ENCODE measurements at regions not wholly inside any gene's neighbourhood (a gene's known extent, or its start where the extent isn't known, plus 50 kb on each side); places are given as distances from the start of the nearest gene placed in this dataset.

DNA sequence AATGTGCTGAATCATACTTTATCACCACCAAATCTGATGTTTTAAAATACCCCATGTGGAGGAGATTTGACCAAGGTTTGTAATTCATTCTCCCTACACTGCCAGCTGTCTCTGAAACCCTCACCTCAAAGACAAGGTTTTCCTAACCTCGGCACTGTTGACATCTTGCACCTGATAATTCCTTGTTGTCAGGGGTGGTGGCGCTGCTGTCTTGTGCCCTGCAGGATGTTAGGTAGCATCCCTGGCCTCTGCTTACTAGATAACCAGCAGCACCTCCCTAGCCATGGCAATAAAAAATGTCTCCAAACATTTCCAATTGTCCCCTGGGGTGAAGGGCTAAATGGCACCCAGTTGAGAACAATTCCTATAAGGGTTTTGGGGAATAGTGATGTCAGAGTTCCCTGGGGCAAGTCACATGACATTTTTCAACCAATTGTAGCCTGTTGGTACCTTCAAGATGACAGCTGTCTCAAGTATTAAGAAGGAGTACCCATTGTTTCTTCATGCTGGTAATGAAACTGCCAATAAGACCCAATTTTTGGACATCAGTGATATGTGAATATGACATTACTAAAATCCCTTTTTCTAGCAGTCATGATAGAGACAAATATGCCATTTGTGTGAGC is 160.6 kb upstream of the PLCXD3 start:
- no peak for DNase-seq (ENCODE audit: low read depth)

DNA sequence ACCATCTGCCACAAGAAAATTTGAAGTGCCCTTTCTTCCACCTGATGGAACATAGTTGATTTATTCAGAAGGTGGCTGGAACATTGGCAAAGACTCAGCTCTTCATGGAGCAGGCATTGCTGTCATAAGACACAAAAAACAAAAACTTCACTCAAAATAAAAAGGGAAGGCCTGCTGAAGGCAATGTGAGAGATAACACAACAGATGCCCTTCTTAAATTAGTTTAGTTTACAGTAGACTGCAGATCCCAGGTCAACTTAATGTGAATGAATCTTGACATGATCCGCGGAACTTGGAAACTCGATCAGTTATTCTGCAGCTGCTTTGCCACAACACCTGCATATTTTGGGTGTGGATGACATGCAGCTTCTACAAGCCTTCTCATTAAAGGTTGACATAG is 159.8 kb upstream of the PLCXD3 start:
- no peak for DNase-seq (ENCODE audit: low read depth)

DNA sequence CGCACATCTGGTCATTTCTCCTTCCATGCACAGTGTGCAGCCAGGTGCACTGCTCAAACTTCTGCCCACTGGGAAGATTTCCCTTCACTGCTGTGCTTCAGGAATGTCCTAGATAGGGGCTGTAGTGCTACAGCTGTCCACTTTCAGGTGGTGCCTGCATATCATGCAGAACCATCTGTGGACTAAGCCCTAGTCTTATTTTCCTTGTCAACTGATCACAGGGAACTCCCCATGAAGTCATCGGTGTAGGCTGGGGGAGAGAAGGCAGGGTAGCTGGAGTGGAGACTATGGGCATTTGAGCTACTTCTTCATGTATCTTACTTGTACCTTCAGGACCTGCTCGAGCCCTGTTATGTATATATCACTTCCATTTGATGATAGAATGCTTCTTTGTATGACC is 150.9 kb upstream of the PLCXD3 start:
- DNase-seq (ENCODE audit: low read depth) = no peak

DNA sequence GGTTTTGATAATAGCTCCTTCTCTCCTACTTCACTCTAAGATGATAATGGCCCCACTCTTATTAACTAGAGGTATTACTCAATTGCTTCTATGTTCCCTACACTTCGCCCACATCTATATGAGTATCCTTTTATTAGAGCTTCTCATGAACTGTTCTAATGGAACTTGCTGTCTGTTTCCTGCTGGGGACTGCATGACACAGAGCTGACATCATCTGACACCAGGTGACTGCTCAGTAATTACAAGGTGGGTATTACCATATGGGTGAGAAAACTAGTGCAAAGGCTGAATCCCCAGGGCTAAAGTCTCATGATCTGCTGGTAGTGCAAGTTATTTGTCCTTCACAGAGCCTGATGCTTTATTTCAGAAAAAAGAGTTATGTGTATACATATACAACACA is 146.2 kb upstream of the PLCXD3 start:
- no peak for DNase-seq (ENCODE audit: low read depth)

DNA sequence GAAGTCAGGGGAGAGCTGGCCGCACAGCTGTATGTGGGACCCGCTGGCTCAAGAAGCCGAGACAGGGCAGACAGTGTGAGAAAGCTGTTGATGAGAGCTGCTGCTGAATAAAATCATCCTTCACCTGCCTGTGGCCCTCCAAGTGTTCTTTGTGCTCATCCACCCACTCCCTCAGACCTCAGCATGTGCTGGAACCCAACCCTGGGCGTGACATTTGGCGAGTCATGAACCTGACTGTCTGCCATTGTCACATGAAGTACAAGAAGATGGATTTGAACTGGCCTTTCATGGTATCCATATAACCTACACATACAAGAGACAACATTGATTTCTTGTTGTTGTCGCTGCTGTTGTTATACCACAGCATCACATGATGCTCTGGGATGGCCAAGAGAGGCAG is 139.7 kb upstream of the PLCXD3 start:
- no peak for DNase-seq (ENCODE audit: low read depth)

DNA sequence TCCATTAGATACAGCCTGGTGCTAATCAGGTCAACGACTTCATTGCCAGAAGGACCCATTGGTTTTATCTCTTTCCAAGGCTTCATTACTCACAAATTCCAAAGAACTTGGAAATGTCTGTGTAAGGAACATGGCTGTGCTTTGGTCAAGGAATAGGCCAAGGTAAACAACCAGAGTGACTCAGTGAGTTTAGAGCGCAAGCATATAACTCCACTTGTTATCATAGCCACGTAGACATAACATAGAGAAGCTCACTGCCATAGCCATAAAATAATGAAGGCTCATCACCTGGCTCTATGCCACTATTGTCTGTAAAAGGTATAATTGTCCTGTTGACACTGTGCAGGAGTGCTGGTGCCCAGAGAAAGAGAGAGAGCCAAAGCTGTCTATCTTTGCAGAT is 139.3 kb upstream of the PLCXD3 start:
- DNase-seq (ENCODE audit: low read depth) = peak; percentile 69

DNA sequence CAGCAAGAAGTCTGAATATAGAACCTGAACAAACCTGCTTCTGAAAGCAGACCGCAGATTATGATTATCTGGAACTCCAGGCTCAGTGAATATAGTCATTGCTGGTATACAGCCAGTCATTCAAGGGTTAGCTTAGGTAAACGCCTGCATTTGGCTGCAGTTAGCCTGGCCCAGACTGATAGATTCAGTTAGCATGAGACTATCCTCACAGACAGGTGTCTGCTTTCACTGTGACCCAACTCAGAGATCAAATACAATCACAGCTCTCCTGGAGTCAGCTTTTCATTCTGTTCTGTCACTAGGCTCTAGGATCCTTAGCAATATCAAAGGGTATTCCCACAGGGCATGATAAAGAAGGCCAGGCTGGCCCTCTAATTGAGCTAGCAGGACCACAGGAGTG is 138.6 kb upstream of the PLCXD3 start:
- no peak for DNase-seq (ENCODE audit: low read depth)

DNA sequence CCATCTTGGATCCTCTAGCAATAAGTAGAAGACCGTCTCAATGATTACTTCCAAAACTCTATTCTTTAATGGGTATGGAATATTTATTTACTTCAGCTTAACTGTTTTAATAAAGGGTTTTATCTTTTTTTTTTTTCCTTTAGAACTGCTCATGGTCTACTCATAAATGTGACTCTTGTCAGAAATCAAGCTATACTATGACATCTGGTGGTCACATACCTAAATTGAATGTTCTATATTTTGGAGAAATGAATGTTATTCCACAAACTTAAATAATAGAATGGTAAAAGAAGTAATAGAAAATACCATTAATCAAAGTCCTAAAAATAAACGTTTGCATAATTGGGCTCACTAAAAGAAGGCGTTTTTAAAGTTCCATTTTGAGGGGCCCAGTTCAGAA is 131.2 kb upstream of the PLCXD3 start:
- peak; percentile 11 for DNase-seq (ENCODE audit: low read depth)

DNA sequence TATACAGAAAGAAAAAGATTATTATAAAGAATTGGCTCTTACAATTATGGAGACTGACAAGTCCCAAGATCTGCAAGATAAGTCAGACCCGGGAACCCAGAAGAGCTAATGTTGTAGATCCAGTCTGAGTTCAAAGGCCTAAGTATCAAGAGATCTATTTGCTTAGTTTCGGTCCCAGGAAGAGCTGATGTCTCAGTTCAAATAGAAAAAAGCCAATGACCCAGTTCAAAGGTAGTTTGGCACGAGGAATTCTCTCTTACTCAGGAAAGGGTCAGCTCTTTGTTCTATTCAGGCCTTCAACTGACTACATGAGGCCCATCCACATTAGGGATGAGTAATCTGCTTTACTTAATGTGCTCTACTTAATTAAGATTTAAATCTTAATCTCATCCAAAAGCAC is 128.3 kb upstream of the PLCXD3 start:
- no peak for DNase-seq (ENCODE audit: low read depth)

DNA sequence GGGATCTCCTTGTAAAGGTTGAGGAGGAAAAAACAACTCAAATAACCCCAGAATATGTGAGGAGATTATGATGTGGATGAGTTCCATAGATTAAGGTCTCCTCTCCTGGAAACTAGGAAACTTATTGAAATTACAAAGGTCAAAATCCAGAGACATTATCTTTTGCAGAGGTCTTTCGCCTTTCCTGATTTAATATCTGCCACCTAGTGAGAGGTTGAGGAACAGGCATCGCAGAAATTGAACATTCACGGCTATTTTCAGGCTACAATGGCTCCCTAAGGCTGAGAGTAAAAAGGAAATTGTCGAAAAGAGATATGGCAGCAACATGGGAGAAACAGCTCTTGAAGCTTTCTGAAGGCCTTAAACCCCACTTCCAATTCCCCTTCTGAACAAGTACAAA is 127.5 kb upstream of the PLCXD3 start:
- no peak for DNase-seq (ENCODE audit: low read depth)

DNA sequence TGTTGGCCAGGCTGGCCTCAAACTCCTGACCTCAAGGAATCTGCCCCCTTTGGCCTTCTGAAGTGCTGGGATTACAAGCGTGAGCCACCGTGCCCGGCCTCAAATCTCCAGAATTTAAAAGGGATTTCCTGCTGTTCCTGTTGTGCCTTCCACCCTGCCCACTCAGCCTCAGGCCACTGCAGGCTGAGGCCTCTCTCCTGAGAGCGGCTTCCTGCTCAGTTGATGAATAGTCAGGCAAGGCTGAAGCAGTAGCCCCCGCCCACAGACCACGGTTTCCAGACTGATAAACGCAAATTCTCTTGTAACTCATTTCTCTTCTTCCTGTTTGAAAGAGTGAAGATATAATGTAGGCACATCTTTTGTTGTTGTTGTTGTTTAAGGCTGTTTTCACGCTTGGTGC is 127.0 kb upstream of the PLCXD3 start:
- DNase-seq (ENCODE audit: low read depth) = no peak

DNA sequence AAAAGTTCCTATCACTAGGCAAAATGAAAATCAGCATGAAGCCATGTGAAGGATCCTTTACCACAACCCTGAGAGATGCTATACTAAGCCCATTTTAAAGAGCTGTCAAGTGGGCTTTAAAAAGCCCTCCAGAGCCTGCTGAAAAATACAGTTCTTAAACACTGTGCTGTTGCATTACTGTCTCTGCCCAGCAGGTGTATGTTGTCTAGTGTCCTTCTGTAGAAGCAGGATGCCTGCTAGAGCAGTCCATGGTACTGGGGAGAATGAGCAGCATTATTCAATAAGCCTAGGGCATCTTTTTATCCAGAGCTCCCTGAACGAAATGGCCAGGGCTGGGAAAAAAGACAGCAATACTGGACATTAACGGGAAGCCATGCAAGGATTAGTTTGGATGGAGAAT is 126.2 kb upstream of the PLCXD3 start:
- peak; percentile 25 for DNase-seq (ENCODE audit: low read depth)

DNA sequence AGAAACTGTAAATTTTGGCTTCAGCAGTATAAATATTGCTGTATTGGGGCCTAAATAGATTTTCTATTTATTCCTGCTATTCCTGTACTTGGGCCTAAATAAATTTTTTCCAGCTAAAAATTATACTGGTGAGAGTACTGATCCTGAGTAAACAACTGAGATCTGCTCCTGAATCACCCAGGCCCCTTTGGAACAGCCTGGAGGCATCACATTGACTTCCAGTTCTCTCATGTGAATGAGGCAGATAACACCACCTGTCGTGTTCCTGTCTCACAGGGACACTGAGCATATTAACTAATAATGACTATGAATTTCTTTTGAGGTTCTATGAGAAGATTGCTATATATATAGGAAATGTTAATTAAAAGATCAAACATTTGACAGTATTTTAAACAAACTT is 119.5 kb upstream of the PLCXD3 start:
- DNase-seq (ENCODE audit: low read depth) = no peak

DNA sequence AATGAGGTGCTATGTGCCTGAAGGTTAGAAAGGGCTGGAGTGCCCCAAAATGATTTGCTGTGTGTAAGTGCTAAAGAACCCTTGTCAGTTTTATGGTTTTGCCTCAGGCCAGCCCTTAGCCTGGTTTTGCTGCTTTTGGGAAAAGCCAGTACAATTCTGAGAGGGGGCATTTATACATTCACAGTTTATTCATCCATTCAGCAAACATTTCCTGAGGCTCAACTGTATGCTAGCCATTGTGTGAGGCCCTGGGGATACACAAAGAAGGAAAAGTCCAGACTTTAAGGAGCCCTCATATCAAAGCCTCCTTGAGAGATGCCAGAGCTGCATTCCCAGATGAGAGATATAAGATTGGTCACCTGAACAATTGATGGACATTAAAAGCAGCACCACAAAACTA is 115.2 kb upstream of the PLCXD3 start:
- no peak for DNase-seq (ENCODE audit: low read depth)

DNA sequence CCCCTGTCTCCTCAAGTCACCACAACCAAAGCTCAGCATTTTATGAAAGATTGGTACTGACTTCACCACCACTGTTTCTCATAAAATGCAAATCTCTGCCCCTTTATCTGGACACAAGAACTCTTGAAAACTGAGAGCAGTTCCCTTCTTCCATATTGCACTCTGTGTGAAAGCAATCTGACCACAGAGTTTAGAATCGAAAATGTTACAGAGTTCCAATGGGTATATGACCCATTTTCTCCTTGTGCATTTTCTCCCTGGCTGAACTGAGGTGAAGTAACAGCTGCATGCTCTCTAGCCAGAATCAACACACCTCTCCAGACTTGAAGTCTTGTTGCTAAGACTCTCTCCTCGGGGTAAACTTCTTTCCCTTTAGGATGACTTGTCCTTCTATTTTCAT is 111.0 kb upstream of the PLCXD3 start:
- no peak for DNase-seq (ENCODE audit: low read depth)

DNA sequence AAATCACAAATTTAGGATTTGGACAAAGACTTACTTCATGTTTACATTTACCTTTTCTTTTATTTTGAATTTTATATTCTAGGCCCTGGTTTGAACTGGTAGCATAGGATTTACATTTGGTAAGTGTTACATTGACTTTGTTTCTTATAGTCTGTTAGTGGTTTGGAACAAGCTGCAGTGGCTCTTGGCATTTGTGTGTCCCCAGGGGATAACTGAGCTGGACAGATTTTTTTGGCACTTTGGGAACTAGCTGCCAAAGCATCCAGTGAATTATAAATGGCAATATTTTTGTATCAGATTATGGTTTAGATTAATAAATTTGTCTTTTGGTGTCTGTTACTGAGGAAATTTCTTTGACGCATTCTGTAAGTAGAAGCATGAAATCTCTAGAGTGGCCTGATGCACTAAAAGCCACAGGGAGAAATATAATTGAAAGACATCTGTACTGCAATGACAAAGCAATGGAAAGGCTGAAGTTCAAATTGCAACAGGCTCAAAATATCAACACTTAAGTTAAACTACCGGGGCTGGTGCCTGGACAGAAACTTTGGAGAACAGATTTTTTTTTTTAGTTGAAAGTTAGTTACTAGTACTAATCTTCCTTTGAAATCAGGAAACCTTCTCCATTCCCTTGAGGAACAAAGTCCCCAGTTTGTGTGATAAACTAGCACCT is 107.6 kb upstream of the PLCXD3 start:
- DNase-seq (ENCODE audit: low read depth) = no peak

DNA sequence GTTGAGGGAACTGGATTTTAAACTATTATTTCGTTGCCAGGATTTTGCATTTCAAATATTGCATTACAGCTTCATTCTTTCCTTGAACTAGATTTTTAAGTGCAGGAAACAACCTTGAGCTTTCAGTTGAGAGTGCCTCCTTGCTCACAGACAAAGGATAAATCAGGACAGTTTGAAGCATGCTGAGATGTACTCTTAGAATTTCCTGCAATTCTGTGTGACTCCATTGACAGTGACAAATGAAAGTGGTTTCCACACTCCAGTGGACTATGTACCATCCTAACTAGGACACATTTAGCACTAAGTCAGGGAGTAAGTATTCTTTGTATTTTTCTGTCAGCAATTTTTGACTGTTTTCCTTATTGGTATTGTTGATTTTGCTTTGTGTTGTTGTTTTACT is 100.0 kb upstream of the PLCXD3 start:
- no peak for DNase-seq (ENCODE audit: low read depth)

DNA sequence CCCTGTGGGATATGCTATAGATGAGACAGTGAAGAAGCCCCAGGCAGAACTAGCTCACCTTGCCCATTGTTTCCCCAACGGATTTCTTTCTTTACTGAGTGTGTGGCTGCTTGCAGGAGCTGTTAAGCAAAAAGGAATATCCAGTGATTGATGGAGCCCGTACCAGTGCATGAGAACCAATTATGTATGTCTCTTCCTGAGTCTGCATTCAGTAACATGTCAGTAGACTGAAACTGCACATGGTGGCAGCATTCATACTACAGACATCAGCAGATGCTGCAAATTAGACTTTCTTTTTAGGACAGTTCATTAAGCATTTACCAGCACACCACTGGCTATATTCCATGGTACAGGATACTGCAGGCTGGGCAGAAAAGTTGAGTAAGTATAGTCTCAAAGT is 90.3 kb upstream of the PLCXD3 start:
- DNase-seq (ENCODE audit: low read depth) = no peak

DNA sequence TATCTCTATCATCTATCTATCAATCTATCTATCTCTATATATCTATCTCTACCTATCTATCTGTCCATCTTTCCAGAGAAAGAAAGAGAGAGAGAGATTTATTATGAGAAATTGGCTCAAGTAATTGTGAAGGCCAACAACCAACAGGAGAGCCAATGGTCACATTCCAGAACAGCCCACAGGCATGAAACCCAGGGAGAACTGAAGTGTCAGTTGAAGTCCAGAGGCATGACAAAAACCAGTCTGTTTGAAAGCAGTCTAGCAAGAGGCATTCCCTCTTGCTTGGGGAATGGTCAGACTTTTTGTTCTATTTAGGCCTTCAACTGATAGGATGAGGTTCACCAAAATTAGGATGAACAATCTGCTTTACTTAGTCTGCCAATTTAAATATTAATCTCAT is 87.6 kb upstream of the PLCXD3 start:
- DNase-seq (ENCODE audit: low read depth) = peak; percentile 54

DNA sequence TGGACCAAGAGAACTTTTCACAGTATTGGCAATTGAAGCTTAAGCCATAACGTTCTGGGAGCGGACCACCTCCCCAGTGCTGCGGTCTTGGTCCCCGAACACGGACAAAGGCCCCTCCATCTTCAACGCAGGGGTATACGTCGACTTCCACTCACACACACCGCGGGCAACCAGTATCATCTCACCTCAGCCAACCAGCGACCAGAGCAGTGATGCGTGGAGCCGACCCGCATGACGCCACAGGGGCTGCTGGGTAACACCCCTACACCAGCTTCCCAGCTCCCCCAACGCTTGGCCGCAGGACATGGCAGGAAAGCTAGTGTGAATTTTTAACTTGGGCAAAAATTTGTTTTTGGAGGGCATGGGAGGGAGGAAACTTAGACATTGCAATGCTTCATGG is 77.3 kb upstream of the PLCXD3 start:
- DNase-seq (ENCODE audit: low read depth) = no peak

DNA sequence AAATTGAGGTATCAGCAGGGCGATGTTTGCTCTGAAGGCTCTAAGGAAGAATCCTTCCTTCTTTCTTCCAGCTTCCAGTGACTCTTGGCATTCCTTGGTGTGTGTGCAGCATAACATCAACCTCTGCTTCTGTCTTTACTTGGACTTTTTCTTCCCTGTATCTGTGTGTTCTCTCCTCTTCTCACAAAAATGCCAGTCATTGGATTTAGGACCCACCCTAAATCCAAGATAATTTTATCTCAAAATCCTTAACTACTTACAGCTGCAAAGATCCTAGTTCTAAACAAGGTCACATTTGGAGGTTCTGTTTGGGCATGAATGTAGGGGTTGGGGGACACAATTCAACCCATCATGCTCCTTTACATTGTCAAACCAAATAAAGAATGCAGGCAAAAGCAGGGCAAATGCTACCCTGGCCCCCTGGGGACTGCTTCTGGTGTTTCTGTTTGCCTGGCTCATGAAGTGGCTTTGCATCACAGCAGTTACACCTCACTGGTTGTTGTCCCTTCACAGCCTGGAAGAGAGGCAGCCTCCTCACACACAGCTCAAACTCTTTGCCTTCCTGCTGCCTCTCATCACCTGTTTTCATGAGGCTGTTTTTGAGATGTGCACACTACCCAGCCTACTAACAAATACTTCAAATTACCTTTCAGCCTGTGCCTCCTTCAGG is 64.8 kb upstream of the PLCXD3 start:
- DNase-seq (ENCODE audit: low read depth) = no peak

DNA sequence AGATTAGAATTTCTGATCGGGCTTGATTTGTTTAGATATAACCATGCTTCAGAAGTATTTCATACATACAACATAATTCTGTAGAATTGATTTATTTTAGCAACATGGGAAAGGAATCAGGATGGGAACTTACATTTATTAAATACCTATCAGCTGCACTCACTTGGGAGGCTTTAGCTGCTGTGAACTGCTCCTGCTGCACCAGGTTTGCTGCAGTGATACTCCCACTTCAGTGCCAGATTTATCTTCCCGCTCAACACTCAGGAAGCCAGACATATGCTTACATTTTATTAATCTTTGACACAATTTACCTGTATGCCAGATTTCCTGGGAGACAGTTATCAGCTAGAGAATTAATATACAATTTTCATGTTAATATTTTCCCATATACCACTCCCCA is 64.0 kb upstream of the PLCXD3 start:
- DNase-seq (ENCODE audit: low read depth) = no peak

Measured in EH (cell line).